GM21717 (cell line): ENCODE measurements at regions not wholly inside any gene's neighbourhood (a gene's known extent, or its start where the extent isn't known, plus 50 kb on each side); places are given as distances from the start of the nearest gene placed in this dataset.

Experiments used
- ATAC-seq: cut with Tn5 transposase; IDR thresholded peaks from one replicate; pipeline ENCODE4 v1.9.1; 2021; ENCODE audit warnings: mild to moderate bottlenecking, moderate library complexity; ENCODE audit not compliant: unreplicated experiment

- no peak for ATAC-seq
These were observed 55.4 kb downstream of the CCER1 start for GRCh38 chr12:90899456-90900182.

- ATAC-seq: no peak
These were observed 57.0 kb downstream of the CCER1 start for GRCh38 chr12:90897986-90898385.

DNA sequence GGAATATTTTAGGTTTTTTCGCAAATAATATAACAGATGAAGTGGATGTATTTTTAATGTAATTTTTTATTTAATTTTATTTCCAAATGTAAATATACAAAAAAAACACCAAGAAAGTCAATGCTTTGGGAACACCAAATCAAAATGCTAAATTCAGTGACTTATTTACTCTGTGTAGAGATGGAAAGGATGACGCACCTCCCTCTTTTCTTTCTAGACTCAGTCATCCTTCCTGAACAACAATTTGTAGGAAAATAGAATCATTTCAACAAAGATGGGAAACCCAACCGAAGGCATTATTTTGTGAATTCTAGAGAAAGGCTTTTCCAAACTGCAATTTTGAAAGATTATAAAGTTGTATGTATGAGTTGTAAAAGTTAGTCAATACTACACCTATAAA is 57.7 kb downstream of the CCER1 start:
- no peak for ATAC-seq

DNA sequence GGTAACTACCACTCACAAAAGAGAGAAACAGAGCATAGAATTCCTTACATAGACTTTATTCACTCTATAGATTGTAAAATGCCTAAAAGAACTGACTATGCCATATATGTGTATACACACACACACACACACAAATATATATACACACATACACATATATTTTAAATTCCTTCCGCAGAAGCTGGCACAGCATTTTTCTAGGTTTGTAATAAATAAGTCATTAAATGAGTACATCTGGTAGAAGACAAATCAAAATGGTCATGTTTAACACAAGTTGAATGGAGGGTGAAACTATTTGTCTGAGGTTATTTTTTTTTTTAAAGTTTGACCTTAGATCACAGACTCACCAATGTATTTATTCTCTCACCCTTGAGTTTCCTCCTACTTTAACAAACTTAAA is 58.2 kb downstream of the CCER1 start:
- no peak for ATAC-seq

DNA sequence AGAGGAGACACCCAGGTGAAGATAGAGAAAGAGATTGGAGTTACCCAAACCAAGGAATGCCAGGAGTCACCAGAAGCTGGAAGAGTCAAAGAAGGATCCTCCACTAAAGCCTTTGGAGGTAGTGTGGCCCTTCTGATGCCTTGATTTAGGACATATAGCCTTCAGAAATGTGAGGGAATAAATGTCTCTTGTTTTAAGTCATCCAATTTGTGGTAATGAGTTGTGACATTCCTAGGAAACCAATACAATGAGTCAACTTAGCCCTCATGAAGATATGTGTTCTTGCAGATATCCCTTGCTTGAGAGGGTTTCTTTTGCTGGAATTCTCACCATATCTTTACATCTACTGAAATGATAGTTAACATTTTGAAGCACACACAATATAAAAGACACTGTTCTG is 58.8 kb downstream of the CCER1 start:
- ATAC-seq: no peak

DNA sequence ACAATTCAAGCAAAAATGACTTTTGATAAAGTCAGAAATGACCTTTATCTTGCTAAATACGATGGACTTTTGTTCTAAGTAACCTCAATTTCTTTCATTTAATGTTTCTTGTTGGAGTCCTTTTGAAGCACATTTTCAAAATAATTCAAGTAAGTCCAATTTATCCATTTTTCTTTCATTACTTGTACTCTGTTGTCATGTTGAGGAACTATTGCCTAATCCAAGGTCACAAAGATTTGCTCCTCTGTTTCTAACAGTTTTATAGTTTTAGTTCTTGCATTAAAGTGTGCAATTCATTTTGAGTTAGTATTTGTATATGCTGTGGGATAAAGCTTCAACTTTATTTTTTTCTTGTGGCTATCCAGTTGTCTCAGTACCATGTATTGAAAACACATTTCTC is 66.7 kb downstream of the CCER1 start:
- no peak for ATAC-seq

GRCh38 chr12:90883456-90883855 is 71.5 kb downstream of the CCER1 start:
- ATAC-seq: no peak

DNA sequence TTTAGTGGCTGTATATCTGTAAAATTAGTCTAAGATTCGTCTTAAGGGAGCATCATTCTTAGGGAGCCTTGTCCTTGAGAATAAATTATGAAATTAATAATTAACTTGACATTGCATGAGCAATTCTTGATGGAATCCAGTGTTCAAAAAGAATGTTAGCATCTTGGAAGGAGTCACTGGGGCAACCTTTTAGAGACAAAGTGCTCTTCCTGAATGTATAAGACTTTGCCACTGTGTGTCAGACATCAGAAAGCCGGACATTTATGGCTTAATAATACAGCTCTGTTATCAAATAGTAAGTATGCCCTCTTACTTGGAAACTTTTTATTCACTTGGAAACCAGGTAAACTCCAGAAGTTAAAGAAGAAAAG is 83.3 kb downstream of the CCER1 start:
- no peak for ATAC-seq

- ATAC-seq: no peak
These were observed 83.8 kb downstream of the CCER1 start for GRCh38 chr12:90870971-90871725.

- ATAC-seq: no peak
These were observed 86.3 kb downstream of the CCER1 start for GRCh38 chr12:90868626-90869025.

DNA sequence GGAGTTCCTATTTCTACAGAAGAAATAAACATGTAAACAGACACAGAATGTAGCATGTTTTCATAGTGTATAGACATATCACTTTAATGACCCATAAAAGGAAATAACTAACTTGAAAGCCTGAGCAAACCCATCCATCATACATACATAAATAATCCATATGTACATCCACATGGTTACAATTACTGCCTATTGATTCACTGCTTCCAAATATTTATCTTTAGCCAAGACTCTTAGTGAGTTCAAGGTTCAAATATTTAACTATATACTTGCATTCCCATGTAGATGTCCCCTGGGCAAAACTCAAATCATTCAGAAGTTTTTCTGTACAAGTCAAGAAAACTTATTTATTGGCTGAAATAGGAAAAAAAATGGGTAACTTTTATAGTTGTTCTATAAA is 95.4 kb downstream of the CCER1 start:
- no peak for ATAC-seq

DNA sequence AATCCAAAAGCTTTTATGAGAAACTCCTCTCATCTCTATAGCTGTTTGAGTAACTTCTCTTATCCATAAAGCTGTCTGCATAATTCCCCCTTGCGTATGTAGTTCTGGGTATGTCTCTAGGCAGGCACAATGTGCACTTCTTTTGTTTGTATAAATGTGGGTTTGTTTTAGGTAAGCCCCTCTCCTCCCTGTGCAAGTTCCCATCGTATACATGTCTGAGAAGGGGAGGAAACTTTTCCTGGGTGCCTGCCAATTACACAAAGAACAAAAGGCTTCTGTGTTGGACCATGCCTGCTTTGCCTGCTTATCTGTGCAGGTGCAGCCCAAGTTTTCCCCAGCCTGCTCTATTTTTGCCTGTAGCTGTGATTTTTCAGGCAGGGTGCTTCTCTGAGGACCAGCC is 96.7 kb downstream of the CCER1 start:
- ATAC-seq: no peak

DNA sequence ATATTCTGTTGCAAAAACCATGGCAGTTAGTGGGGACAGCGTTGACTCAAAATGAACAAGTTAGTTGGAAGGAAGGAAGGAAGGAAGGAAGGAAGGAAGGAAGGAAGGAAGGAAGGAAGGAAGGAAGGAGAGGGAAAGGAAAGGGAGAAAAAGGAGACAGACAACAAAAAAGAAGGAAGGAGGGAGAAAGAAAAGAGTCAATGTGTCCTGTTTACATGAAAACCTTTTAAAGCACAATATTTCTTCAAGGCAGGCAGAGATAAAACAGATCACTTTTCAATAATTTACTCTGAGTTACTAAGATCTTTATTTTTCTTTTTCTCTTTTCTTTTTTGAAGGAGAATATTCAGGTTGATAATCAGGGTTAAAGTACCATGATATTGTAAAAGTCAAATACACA is 99.4 kb downstream of the CCER1 start:
- ATAC-seq: no peak

GRCh38 chr12:90854136-90854689 is 100.8 kb downstream of the CCER1 start:
- ATAC-seq: peak; percentile 81

- ATAC-seq: no peak
These were observed 102.9 kb downstream of the CCER1 start for GRCh38 chr12:90851800-90852718.

DNA sequence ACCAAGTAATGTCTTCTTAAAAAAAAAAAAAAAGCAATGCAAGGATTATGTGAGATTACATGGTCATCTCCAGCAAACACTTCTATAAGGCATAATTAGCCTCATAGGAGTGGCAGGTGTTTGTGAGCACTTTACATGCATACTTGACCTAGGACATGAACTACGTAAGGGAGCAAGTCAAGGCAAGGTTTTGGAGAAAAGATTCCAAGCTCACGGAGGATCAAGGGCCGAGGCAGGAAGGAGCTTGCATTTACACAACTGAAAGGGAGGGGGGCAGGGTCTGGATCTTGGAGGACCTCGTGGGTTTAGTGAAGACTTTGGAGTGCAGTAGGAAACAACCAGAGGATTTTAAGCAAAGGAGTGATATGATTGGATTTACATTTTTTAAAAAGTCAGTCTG is 112.5 kb downstream of the CCER1 start:
- no peak for ATAC-seq

- no peak for ATAC-seq
These were observed 113.6 kb downstream of the CCER1 start for GRCh38 chr12:90841336-90841735.

- no peak for ATAC-seq
These were observed 115.6 kb downstream of the CCER1 start for GRCh38 chr12:90839346-90839745.

GRCh38 chr12:90836689-90837088 is 118.3 kb downstream of the CCER1 start:
- ATAC-seq: no peak

DNA sequence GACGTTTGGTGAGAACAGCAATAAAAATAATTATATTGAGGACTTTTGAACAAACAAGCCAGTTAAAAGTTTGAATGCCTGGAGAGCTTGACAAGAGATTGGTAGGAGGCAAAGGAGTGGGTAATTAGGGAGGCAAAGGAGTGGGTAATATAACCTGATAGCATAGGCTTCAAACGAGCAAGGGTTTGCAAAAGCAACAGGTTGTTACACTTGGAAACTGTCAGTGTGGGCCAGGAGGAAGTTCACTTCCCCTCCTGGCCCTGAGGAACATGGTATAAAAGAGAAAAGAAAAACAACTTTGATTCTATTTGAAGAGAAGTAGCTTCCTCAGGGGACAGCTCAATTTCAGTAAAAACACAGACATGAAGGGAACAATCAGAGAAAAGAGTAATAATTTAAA is 121.7 kb downstream of the CCER1 start:
- ATAC-seq: no peak

DNA sequence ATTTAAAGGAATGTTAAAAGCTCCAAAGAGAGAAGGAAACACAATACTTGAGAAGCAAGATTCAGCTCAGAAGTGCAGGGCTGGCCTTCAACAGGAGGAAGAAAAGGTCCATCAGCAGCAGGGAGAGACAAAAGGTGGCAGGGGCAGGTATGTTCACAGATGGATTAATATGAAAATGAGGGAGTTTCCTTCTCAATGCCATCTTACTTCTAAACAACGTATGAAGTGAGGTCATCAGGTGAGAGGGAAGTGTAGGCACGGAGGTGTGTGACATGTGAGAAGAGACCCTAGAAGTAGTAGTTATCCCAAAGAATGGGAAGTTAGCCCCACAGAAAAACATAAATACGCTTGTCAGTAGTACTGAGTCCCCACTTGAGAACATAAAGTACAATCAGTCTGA is 122.5 kb downstream of the CCER1 start:
- no peak for ATAC-seq
